ENCODE measurements at regions not wholly inside any gene's neighbourhood (a gene's known extent, or its start where the extent isn't known, plus 50 kb on each side); places are given as distances from the start of the nearest gene placed in this dataset.

DNA sequence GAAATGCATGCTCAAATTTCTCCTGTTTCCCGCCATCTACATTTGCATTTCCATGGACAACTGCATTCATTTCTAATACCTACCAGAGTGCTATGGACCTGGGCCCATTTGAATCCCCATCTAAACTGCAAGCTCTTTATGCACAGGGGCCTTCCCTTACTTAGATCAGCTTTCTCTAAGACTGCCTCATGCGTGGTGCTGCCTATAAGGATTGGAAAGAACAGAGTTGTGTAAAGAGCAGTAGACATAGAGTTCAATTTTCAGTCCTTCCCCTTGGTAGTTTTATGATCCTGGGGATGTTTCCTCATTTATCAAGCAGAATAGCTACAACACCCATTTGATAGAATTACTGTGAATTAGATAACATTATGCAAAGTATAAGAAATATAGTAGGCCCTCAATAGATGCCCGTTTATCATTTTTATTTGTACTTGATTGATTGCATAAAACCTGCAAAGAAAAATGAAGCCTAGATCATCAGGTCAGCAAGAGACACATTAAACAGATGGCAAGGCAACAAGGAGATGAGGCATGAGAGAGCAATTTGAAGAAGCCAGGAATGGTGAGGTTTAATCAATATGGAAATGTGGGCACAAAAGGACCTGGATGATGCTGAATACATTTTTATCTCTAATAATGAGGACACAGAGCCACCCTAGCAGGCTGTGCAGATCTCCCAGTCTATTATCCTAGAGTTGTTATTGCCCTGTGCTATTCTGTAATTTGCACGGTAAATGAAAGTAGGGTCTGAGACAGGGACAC, 359.7 kb downstream of the FAM181B start:
- DNase-seq (ENCODE audit: low read depth), result no peak

DNA sequence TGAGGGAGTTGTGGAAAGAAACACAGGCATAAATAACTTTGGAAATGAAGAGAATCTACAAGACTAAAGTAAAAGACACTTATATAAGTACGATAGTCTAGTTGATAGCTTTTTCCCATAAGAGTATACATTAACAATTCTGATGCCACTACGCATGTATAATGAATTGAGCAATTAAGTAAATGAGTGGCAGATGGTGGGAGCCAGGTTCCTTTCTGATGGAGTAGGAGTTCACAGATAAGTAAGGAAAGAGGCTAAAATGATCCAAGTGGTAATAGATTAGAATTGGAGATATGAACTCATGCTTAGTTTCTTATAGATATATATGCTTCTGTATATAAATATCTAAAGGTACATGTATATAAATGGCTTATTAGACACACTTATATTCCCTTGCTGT, 368.3 kb downstream of the FAM181B start:
- DNase-seq (ENCODE audit: low read depth), result no peak

GRCh38 chr11:82356316-82356715, 377.3 kb downstream of the FAM181B start:
- DNase-seq (ENCODE audit: low read depth), result no peak

GRCh38 chr11:82355313-82355823, 378.3 kb downstream of the FAM181B start:
- DNase-seq (ENCODE audit: low read depth), result no peak

DNA sequence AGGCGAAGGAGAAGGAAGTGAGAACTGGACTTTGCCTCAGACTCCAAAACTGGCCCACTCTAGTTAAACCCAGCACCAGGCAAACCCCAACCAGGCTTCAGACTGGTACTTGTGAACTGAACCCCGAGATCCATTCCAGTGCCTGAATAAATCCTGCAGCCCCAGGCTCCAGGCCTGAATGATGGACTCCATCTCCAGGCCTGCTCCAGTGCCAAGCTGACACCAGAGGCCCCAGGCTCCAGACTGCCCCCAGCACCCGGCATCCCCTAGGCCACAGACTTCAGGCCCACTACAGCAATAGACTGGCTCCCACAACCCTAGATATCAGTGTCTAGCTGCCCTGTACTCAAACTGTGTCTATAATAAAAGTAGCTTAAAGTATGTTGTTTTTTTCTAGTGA, 406.8 kb downstream of the FAM181B start:
- DNase-seq (ENCODE audit: low read depth), result no peak

DNA sequence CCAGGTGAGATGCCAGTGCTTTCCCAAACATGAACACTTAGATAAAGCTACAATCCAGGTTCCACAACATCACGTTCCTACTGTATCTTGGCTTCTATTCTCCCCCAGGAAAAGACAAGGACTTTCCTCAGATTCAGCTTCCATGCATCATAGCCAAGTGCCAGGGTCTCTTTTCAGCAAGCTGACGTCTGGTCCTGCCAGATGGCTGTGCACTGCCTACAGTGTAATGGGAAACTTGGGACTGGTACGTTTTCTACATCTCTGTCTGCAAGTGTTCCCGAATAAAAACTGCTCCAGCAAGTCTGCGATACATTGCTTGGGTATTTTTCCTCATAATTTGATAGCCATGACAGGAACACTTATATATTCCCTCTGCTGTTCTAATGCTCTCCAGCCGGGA, 412.5 kb downstream of the FAM181B start:
- no peak for DNase-seq (ENCODE audit: low read depth)

- DNase-seq (ENCODE audit: low read depth), result no peak
Observed at GRCh38 chr11:82315093-82315492, 418.6 kb downstream of the FAM181B start.

GRCh38 chr11:82308979-82309378, 424.7 kb downstream of the FAM181B start:
- DNase-seq (ENCODE audit: low read depth), result no peak

GRCh38 chr11:82305123-82305522, 428.5 kb downstream of the FAM181B start:
- no peak for DNase-seq (ENCODE audit: low read depth)

DNA sequence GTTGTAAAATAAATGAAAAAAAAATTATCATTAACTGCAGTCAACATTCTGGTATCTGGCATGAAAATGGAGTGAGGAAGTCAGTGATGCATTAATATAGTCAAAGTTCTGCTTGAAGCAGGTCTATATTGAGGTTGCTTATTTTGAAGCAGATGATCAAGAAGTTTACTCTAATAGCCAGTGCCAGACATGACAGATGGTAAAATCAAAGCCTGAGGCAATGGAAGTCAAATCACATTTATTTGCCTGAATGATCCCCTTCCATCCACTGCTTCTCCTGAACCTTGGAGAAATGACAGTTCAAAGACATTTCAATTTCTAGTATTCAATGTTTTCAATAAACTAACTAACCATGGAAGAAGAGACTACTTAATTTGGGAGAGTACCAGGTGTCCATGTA, 430.0 kb downstream of the FAM181B start:
- DNase-seq (ENCODE audit: low read depth), result no peak

DNA sequence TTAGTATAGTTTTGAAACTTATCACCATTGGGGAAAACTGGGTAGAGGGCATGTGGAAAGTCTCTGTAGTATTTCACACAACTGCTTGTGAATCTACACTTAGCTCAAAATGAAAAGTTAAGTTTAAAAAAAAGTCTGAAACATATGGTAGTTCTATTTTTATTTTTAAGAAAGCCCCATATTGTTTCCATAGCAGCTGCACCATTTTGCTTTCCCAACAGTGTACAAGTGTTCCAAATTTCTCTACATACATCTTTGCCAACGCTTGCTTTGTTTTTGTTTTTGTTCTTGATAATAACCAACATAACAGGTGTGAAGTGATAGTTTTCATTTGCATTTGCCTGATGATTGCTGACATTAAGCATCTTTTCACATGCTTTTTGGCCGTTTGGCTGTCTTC, 445.2 kb downstream of the FAM181B start:
- no peak for DNase-seq (ENCODE audit: low read depth)

- DNase-seq (ENCODE audit: low read depth), result no peak
Observed at GRCh38 chr11:82270870-82271269, 462.8 kb downstream of the FAM181B start.

DNA sequence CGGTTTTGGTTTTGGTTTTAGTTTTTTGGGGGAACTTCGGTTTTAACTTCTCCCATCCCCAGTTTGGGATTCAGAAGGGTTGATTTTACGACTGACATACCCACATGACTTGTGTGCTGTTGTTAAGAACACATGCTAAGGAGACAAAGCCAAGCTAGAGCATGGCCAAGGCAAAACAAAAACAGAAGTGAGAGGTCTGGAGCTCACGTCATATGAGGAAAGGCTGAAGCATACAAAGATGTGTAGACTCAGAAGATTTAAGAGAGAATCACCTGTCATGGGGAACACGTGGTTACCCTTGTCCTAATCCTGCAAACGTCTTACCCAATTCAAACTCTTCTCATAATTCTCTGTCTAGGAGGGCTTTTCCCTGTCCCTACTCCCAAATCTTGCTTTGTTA, 465.0 kb downstream of the FAM181B start:
- no peak for DNase-seq (ENCODE audit: low read depth)

DNA sequence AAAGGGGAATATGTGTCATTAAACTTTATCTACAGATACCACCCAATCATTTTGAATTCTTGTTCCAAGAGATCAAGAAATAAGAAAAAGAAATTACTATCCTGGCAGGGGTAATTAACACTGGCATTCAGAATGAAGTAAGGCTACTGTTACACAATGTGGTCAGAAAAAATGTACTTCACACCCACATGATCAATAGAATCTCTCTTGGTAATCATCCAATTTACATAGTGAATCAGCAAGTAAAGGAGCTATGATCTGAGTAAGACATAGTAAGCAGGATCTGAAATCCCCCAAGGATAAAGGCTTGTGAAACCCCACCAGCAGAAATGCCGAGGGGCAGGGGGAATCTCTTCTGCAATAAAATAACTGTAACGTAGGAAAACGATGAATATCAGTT, 466.5 kb downstream of the FAM181B start:
- DNase-seq (ENCODE audit: low read depth), result no peak

DNA sequence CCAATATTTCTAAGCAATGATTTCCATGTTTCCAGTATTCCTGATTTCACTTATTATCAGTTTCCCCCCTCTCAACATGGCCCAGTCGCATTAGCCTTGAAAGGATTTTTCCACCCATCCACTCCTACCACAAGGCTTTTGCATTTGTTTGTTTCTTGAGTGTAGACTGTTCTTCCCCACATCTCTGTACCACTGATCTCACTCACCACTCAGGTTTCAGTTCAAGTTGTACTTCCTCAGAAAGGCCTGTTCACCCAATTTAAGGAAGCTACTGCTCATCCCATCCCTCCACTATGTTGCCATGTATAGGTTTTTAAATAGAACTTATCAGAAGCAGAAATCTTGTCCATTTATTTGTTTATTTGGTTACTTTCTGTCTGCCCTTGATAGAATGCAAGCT, 472.3 kb downstream of the FAM181B start:
- DNase-seq (ENCODE audit: low read depth), result no peak

- no peak for DNase-seq (ENCODE audit: low read depth)
Observed at GRCh38 chr11:82250047-82250446, 483.6 kb downstream of the FAM181B start.

DNA sequence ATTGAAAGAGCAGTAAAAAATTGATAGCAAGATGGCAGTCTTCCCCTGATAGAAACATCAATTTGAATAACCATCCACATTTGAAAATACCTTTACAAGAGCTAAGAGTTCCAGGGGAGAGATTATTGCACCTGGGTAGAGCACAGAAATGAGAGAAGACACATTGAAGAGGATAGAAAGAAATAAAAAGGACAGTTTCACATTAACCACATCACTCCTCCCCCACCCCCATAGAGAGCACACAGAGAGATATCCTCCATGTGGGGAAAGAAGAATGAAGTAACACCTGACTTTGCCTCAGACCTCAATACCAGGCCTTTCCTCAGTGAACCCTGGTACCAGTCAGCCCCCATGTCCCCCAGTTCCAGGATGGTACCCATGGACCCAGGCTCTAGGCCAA, 486.7 kb downstream of the FAM181B start:
- DNase-seq (ENCODE audit: low read depth), result no peak

GRCh38 chr11:82239498-82239897, 494.2 kb downstream of the FAM181B start:
- no peak for DNase-seq (ENCODE audit: low read depth)

DNA sequence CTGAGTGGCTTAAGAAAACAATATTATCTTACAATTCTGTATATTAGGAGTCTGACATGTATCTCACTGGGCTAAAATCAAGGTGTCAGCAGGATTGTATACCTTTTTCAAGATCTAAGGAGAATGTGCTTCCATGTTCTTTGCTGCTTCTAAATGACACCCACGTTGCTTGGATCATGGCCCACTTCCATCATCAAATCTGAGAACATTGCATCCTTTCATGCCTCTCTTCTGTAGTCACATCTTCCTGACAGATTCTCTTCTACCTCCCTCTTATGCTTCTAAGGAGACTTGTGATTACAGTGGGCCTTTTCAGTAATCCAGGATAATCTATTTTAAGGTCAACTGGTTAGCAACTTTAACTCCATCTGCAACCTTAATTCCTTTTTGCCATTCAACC, 499.4 kb downstream of the FAM181B start:
- no peak for DNase-seq (ENCODE audit: low read depth)

GRCh38 chr11:82233201-82233600, 500.5 kb downstream of the FAM181B start:
- no peak for DNase-seq (ENCODE audit: low read depth)

DNA sequence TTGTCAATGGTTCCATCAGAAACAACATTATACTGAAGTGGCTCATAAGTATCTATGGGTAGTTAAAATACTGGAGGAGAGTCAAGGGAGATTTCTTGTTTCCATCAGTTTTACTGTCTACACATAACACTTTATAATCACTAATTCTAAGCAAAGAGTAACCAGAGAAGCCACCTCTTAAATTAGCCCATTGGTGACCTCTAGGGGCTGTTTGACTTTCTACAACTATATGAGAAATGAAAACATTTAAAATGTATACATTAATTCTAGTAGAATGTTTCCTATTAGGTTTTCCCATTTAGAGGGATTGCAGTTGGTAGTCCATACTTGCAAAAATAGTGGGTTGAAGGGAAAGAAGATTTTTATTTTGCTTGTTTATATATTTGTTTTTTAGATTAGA, 504.3 kb downstream of the FAM181B start:
- DNase-seq (ENCODE audit: low read depth), result peak; percentile 1

GRCh38 chr11:82225930-82226329, 507.7 kb downstream of the FAM181B start:
- DNase-seq (ENCODE audit: low read depth), result no peak

GRCh38 chr11:82225502-82225901, 508.2 kb downstream of the FAM181B start:
- no peak for DNase-seq (ENCODE audit: low read depth)

DNA sequence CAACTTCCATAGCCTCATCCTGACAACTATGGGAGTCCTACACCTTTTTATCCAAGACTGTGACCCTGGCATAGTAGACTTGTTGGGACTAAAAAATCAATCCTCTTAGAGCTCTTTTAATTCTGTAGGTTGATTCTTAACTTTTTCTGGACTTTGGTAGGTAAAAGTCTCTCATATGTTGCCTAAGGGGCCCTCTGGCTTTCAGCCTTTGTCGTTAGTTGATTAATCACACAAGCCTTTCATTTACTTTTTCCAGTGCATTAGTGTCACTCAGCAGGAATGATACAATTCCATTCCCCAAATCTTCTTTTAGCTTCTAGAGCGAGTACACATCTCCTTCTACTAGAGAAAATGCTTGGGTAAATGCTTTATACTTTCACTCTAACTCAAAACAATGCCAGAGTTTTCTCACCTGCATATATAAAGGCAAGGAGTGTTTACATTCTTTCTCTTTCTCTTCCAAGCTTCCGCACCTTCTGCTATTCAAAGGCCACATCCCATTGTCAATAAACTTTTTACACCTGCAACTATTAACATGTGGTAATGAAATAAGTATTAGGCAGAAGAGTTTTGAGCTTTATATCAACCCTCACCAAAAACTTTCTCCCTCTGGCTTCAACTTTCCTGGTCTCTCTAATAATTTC, 516.6 kb downstream of the FAM181B start:
- DNase-seq (ENCODE audit: low read depth), result no peak
